ENCODE measurements at regions not wholly inside any gene's neighbourhood (a gene's known extent, or its start where the extent isn't known, plus 50 kb on each side); places are given as distances from the start of the nearest gene placed in this dataset.

DNA sequence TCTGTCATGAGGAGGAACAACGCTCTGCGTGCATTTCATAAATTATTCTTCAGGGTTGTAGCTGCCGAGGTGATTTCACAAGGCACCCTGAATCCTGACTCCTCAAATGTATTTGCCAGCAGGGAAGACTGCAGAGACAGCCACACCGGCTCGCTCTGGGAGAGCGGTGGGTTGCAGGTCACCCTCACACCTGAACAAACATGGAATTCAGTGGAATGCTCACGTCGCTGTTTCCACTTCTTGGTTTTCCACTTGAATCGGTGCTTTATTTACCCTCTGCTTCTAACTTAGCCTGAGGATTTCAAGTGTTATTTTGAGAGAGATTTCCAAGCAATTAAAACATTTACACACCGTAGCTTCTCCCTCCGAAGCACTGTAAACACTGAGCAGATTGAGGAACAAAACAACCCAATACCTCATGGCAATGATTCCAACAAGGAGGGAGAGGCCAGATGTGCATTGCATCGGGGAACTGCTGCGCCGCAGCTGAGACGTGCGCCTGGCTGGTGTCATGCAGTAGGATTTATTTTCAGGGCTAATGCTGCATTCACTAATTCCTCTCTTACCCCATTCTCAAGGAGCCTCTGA, 59.5 kb upstream of the GGTLC1 start:
- no peak for DNase-seq

DNA sequence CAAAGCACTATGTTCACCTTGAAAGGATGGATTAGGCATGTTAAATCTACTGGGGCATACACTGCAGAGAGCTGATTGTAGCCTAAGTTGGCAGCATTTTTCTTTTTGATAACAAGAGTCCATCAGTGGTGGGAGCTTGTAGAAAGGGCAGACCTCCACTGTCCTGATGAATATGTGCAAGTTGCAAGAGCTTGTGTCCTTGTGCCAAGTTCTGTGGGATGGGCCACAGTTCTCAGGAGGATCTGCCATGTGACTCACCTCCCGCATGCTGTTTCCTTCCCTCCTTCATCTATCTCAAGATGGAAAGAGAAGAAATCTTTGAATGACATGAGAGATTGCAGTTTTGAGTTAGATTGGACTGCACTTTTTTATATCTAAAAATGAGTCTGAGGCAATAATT, 58.3 kb upstream of the GGTLC1 start:
- DNase-seq = no peak

DNA sequence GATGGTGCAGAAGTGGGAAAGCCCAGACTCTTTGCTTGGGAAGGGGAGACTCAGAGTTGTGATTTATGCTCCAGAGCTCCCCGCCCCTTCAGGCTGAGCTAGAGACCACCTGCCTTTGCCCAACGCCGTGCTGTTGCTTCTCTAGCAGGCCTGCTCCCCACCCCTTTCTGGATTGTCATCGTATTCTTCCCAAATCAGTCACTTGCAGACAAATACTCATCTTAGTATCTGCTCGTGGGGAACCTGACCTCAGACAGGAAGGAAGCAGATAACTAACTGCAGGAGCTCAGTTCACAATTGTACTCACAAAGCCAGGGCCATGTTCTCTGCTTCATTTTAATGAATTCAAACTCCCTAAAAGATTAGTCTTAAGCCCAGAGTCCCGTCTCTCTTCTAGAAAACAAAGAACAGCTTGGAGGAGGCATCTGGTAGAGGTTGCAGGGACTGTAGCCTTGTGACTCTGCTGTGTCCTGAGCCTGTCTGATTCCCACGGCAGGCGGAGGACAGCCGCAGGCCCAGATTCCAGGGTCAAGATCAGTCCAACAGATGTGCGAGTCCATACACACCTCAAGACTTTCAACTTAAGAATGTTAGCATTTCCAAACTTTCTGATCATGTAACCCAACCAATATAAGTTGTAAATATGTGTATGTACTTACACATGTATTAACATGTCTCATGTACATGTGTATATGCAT, 57.2 kb upstream of the GGTLC1 start:
- peak in 1 of 2 donors; percentile 20 for DNase-seq

DNA sequence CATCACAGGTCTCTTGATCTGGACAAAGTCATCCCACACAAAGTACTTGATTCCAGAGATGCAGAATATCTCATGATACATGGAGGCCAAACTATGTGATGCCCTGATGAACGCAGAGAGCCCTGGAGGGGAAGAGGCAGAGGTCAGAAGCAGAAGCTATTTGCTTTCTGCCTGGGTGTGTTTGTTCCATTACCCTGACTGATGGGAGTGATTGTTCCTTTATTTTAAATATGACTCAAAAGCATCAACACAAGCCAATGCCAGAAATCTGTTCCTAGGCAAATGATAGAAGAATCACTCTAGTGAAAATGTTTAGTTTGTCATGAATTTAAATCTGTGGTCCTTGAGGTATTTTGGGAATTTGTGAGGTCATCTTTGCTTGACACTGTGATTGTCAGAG, 54.7 kb upstream of the GGTLC1 start:
- no peak for DNase-seq

DNA sequence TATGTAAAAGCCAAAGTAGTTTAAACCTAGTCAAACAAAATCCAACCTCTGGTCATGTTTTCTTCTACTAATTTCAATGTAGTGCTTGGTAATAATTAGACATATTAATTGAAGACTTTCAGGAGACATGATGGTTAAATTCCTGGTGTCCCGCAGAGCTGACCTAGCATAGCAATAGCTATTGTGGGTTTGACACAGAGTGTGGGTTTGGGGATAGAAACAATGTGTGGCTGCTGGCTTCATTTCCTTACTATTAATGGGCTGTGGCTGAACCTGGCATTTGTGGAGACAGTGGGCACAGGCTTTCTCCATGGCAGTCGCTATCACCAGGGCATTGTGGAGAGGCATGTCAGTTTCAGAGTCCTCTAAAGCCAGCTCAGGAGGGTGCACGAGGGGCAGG, 54.1 kb upstream of the GGTLC1 start:
- no peak for DNase-seq

DNA sequence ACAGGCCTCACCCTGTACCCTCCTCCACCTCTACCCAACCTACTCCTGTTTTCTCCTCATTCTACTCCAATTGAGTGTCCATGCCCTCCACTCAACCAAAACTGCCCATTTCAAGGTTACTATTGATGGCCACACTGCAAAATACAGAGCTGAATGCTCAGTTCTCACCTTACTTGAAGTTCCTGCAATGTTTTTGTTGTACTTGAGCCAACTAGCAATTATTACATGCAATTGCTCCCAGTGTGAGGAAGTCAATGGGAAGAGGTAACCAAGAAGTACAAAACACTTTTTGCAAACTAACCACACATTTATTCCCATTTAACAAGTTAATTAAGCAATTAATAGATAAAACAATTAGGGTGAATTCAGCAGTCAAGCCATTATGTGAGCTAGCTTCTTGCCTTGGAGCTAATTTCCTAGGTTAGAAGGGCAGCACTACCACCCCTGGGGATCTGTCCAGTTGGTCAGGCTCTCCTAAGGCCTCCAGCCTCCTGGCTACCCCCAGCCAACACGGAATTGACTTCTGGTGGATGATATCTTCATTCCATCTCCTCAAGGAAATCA, 52.4 kb upstream of the GGTLC1 start:
- no peak for DNase-seq

DNA sequence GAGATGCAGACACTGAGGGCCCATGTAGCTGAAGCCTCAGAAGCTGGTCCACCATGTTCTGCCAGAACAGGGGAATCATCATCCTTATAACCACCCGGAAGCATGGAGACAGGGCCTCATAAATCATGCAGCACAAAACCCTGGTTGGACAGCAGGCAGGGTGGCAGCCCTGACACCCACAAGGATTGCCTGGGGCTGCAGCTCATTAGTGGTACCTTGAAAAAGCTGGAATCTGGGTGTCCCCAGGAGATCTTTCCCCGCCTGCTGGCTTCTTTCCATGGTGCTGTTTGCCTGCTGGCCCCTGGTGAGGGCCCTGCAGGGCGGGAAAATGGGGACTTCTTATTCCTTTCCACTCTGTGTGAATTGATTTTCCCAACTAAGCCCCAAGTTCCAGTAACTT, 50.6 kb upstream of the GGTLC1 start:
- no peak for DNase-seq

Data from CD4-positive, alpha-beta T cell treated with Interleukin-1 beta for 1 hour (primary cell).